HL-60 (cell line): ENCODE measurements at regions not wholly inside any gene's neighbourhood (a gene's known extent, or its start where the extent isn't known, plus 50 kb on each side); places are given as distances from the start of the nearest gene placed in this dataset.

Experiments used
- CTCF ChIP-seq: IDR thresholded peaks from one replicate; pipeline ENCODE4 v1.5.1; 2011; ENCODE audit warnings: low read length, control low read depth, inconsistent platforms; ENCODE audit not compliant: insufficient read depth
- GABPA ChIP-seq: IDR thresholded peaks from 2 replicates; pipeline ENCODE4 v1.6.1; 2012; ENCODE audit warnings: low read depth
- POLR2AphosphoS5 ChIP-seq: IDR thresholded peaks from 2 replicates; pipeline ENCODE4 v1.6.1; 2012; ENCODE audit warnings: low read depth
- REST ChIP-seq: IDR thresholded peaks from 2 replicates; pipeline ENCODE4 v1.6.1; 2012; ENCODE audit warnings: low read depth; ENCODE audit not compliant: insufficient replicate concordance
- SPI1 ChIP-seq: IDR thresholded peaks from 2 replicates; pipeline ENCODE4 v1.6.1; 2012; ENCODE audit warnings: low read depth, mild to moderate bottlenecking, borderline replicate concordance

GRCh38 chr2:204428675-204429074, 116.6 kb upstream of the PARD3B start:
- TF ChIP-seq REST (no peak), CTCF (no peak), POLR2AphosphoS5 (no peak), GABPA (no peak), SPI1 (no peak)
